Liver (tissue), 7 donors: ENCODE measurements at regions not wholly inside any gene's neighbourhood (a gene's known extent, or its start where the extent isn't known, plus 50 kb on each side); places are given as distances from the start of the nearest gene placed in this dataset.

Experiments
- DNase-seq: peaks from one replicate; pipeline ENCODE4 v3.0.0-alpha.2; 2017; ENCODE audit warnings: low spot score
- H3K27ac ChIP-seq, 2 donors: one replicate each; pipeline ENCODE4 v1.7.0; 2013; ENCODE audit warnings: inconsistent platforms in 2 of 2, low read length in 2 of 2, control low read depth in 1 of 2, low read depth in 1 of 2, mild to moderate bottlenecking in 1 of 2
- H3K27me3 ChIP-seq, 4 donors: one replicate each; pipeline versions ENCODE4 v1.6.1 to v1.7.0; 2013; ENCODE audit warnings: low read length in 3 of 4, inconsistent platforms in 1 of 4, mild to moderate bottlenecking in 1 of 4, moderate library complexity in 1 of 4; ENCODE audit not compliant: control insufficient read depth in 4 of 4, insufficient read depth in 4 of 4
- H3K36me3 ChIP-seq, 4 donors: one replicate each; pipeline versions ENCODE4 v1.6.1 to v1.7.0; 2013; ENCODE audit warnings: low read length in 3 of 4, mild to moderate bottlenecking in 3 of 4, low read depth in 1 of 4, moderate library complexity in 1 of 4; ENCODE audit not compliant: control insufficient read depth in 4 of 4, insufficient read depth in 3 of 4
- H3K4me1 ChIP-seq, 4 donors: one replicate each; pipeline versions ENCODE4 v1.6.1 to v1.7.0; 2013; ENCODE audit warnings: low read length in 3 of 4, mild to moderate bottlenecking in 3 of 4, moderate library complexity in 1 of 4; ENCODE audit not compliant: control insufficient read depth in 4 of 4, insufficient read depth in 4 of 4
- H3K4me3 ChIP-seq, 3 donors: one replicate each; pipeline versions ENCODE4 v1.6.1 to v1.7.0; 2013; ENCODE audit warnings: low read length in 3 of 3, control low read depth in 1 of 3, low read depth in 1 of 3, mild to moderate bottlenecking in 1 of 3
- H3K9ac ChIP-seq, 2 donors: one replicate each; pipeline ENCODE4 v1.7.0; 2013; ENCODE audit warnings: low read length in 2 of 2, mild to moderate bottlenecking in 2 of 2, moderate library complexity in 2 of 2, control low read depth in 1 of 2, low read depth in 1 of 2
- H3K9me3 ChIP-seq, 4 donors: one replicate each; pipeline versions ENCODE4 v1.6.1 to v1.7.0; 2013; ENCODE audit warnings: low read length in 3 of 4; ENCODE audit not compliant: control insufficient read depth in 4 of 4
- FOXA2 ChIP-seq: IDR thresholded peaks from 2 replicates; pipeline ENCODE4 v1.6.1; 2016; ENCODE audit warnings: antibody characterized with exemption
- HNF4A ChIP-seq, 2 donors: conservative IDR thresholded peaks; 2 replicates each; pipeline ENCODE4 v1.6.1; 2016; ENCODE audit warnings: antibody characterized with exemption in 2 of 2, mild to moderate bottlenecking in 2 of 2
- HNF4G ChIP-seq: IDR thresholded peaks from 2 replicates; pipeline ENCODE4 v1.6.1; 2016; ENCODE audit warnings: antibody characterized with exemption
- NR2F2 ChIP-seq: IDR thresholded peaks from 2 replicates; pipeline ENCODE4 v1.6.1; 2016; ENCODE audit warnings: antibody characterized with exemption
- RXRA ChIP-seq, 2 donors: IDR thresholded peaks; 2 replicates each; pipeline ENCODE4 v1.6.1; 2017 to 2018; ENCODE audit warnings: antibody characterized with exemption in 2 of 2, mild to moderate bottlenecking in 1 of 2
- TAF1 ChIP-seq: conservative IDR thresholded peaks from 2 replicates; pipeline ENCODE4 v1.6.1; 2016; ENCODE audit warnings: antibody characterized with exemption, mild to moderate bottlenecking
- YY1 ChIP-seq: IDR thresholded peaks from 2 replicates; pipeline ENCODE4 v1.6.1; 2016; ENCODE audit warnings: antibody characterized with exemption, mild to moderate bottlenecking
- TF ChIP-seq, protein P1 (sequence below): IDR thresholded peaks from 2 replicates; pipeline ENCODE4 v1.6.1; 2016; ENCODE audit warnings: antibody characterized with exemption, mild to moderate bottlenecking
- TF ChIP-seq, protein P2 (sequence below): fragments of 150-350 bp; IDR thresholded peaks from 2 replicates; pipeline ENCODE4 v1.5.1; 2017; ENCODE audit warnings: improper control_type of control experiment, low read depth, low read length; ENCODE audit not compliant: missing input control
- TF ChIP-seq, protein P3 (sequence below): IDR thresholded peaks from 2 replicates; pipeline ENCODE4 v1.6.1; 2016; ENCODE audit warnings: antibody characterized with exemption
- TF ChIP-seq, protein P4 (sequence below): IDR thresholded peaks from 2 replicates; pipeline ENCODE4 v1.6.1; 2016; ENCODE audit warnings: antibody characterized with exemption
- donor health status: healthy.
- donor health status: healthy.
- donor health status: healthy.
- donor health status: healthy.

DNA sequence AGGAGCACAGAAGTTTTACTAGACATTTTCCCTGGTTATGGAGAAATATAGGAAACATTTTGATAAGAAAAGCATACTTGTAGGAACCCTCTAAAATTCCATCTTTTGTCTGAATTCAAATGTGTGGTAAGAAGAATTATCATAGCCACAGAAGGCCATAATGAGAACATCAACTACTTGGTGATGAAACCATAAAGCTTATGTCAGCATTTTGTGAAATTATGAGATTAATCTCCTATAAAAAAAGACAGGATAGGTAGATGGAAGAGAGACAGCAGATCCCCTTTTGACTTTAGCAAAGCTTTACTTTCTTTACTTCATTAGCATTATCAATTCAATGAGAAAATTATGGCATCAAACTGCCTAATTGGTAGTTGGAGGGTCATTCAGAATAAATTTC is 697.0 kb downstream of the IGSF11 start (continued):
- TF ChIP-seq, protein P1, sequence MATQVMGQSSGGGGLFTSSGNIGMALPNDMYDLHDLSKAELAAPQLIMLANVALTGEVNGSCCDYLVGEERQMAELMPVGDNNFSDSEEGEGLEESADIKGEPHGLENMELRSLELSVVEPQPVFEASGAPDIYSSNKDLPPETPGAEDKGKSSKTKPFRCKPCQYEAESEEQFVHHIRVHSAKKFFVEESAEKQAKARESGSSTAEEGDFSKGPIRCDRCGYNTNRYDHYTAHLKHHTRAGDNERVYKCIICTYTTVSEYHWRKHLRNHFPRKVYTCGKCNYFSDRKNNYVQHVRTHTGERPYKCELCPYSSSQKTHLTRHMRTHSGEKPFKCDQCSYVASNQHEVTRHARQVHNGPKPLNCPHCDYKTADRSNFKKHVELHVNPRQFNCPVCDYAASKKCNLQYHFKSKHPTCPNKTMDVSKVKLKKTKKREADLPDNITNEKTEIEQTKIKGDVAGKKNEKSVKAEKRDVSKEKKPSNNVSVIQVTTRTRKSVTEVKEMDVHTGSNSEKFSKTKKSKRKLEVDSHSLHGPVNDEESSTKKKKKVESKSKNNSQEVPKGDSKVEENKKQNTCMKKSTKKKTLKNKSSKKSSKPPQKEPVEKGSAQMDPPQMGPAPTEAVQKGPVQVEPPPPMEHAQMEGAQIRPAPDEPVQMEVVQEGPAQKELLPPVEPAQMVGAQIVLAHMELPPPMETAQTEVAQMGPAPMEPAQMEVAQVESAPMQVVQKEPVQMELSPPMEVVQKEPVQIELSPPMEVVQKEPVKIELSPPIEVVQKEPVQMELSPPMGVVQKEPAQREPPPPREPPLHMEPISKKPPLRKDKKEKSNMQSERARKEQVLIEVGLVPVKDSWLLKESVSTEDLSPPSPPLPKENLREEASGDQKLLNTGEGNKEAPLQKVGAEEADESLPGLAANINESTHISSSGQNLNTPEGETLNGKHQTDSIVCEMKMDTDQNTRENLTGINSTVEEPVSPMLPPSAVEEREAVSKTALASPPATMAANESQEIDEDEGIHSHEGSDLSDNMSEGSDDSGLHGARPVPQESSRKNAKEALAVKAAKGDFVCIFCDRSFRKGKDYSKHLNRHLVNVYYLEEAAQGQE: no peak
- TF ChIP-seq RXRA (IDR thresholded peaks at IDR 0.05) (no peak), YY1 (no peak)

DNA sequence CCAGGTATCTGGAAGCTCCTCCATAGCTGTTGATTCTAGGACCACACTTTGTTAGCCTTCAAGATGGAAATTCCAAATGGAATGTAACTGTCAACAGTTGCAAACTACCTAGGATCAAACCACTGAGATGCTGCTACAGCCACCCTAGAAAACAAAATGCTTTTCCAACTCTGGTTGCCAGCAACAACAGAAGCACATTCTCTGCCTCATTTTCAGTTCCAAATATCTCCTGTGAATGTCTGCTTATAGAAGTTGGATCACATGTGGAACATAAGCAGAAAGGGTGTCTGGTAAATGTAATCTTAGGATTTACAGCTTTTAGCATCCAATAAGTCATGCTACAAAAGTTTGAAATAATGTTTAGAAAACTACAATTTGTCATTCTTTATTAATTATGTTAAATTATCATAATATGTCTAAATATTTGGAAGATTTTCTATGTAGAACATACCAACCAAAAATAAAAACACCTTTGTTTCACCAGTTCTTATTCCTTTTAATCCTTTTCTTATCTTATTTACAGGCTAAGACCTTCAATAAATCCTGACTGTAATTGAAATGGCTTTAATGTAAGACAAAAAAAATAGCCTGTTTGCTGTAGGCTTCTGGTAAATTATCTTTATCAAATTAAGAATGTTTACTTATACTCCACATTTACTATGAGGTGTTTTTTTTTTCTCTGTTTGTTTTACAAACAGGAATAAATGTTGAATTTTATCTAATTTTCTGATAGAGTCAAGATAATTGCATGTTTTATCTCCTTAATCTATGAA is 687.1 kb downstream of the IGSF11 start:
- Histone ChIP-seq H3K27me3 (peaks cover 0 to 5% (median 0%) of the 10 kb centered on the region in 4 donors), H3K4me1 (no peaks in the 10 kb centered on the region), H3K27ac (no peak overlapping the region), H3K9me3 (peaks cover 0 to 2% (median 0%) of the 10 kb centered on the region in 4 donors), H3K36me3 (no peaks in the 10 kb centered on the region), H3K4me3 (no peak overlapping the region), H3K9ac (no peak overlapping the region)
- DNase-seq: no peak
- TF ChIP-seq, protein P2, sequence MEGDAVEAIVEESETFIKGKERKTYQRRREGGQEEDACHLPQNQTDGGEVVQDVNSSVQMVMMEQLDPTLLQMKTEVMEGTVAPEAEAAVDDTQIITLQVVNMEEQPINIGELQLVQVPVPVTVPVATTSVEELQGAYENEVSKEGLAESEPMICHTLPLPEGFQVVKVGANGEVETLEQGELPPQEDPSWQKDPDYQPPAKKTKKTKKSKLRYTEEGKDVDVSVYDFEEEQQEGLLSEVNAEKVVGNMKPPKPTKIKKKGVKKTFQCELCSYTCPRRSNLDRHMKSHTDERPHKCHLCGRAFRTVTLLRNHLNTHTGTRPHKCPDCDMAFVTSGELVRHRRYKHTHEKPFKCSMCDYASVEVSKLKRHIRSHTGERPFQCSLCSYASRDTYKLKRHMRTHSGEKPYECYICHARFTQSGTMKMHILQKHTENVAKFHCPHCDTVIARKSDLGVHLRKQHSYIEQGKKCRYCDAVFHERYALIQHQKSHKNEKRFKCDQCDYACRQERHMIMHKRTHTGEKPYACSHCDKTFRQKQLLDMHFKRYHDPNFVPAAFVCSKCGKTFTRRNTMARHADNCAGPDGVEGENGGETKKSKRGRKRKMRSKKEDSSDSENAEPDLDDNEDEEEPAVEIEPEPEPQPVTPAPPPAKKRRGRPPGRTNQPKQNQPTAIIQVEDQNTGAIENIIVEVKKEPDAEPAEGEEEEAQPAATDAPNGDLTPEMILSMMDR: no peak
- TF ChIP-seq NR2F2 (no peak), FOXA2 (no peak), RXRA (IDR thresholded peaks at IDR 0.05) (no peak), HNF4A (conservative IDR thresholded peaks at IDR 0.05) (no peak), TAF1 (no peak), HNF4G (no peak)
- TF ChIP-seq, protein P3, sequence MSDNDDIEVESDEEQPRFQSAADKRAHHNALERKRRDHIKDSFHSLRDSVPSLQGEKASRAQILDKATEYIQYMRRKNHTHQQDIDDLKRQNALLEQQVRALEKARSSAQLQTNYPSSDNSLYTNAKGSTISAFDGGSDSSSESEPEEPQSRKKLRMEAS: no peak
- TF ChIP-seq, protein P4, sequence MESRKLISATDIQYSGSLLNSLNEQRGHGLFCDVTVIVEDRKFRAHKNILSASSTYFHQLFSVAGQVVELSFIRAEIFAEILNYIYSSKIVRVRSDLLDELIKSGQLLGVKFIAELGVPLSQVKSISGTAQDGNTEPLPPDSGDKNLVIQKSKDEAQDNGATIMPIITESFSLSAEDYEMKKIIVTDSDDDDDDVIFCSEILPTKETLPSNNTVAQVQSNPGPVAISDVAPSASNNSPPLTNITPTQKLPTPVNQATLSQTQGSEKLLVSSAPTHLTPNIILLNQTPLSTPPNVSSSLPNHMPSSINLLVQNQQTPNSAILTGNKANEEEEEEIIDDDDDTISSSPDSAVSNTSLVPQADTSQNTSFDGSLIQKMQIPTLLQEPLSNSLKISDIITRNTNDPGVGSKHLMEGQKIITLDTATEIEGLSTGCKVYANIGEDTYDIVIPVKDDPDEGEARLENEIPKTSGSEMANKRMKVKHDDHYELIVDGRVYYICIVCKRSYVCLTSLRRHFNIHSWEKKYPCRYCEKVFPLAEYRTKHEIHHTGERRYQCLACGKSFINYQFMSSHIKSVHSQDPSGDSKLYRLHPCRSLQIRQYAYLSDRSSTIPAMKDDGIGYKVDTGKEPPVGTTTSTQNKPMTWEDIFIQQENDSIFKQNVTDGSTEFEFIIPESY: no peak
- TF ChIP-seq, protein P1: no peak
